HG02678 (cell line): ENCODE measurements at regions not wholly inside any gene's neighbourhood (a gene's known extent, or its start where the extent isn't known, plus 50 kb on each side); places are given as distances from the start of the nearest gene placed in this dataset.
"Not testable (repeated sequence)": the region's sequence is repeated elsewhere in the genome, so short reads cannot be mapped to it uniquely, and the experiment has no call there.

ENCODE experiments used
- ATAC-seq: cut with Tn5 transposase; IDR thresholded peaks from one replicate; pipeline ENCODE4 v1.9.1; 2021; ENCODE audit warnings: mild to moderate bottlenecking, moderate library complexity; ENCODE audit not compliant: unreplicated experiment

DNA sequence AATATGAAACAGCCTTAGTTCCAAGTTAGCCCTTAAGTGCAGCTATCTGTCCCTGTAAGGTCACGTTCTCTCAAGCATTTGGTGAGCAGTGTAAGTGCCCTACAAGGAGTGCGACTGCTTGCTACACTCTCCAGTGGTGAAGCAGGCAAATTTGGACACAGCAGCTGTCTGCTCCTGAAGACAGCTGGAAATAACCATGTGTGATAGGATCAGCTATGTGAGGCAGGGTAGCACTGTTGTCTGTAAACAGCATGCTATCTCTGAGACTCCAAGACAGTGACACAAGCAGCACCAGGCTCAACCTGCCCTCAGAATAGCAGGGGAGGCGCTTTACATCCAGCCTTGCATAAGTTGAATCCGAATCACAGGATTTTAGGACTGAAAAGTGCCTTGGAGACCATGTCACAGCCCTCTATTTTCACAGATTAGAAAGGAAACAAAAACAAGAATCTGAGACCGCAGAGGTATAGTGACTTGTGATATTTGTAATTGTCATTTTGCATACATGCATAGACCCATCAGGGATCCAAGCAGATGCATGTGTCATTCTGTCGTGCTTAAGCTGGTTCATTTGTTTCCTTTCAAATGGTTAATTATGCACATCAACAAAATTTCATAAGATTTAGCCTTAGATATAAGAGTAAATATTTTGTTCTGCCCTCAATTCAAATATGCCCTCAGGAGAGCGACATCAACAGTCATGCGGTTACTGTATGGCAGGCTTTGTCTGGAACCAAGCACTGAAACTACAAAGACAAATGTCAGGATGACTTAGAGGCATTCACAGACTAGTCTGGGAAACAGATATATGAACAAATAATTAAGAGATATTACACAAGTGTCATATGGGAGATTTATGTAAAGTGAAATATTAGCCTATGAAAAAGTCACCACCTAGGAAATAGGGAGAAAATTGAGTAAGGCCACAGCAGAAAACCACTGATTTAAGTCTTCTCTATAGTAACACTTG is 134.9 kb upstream of the NRIP1 start:
- no peak for ATAC-seq

DNA sequence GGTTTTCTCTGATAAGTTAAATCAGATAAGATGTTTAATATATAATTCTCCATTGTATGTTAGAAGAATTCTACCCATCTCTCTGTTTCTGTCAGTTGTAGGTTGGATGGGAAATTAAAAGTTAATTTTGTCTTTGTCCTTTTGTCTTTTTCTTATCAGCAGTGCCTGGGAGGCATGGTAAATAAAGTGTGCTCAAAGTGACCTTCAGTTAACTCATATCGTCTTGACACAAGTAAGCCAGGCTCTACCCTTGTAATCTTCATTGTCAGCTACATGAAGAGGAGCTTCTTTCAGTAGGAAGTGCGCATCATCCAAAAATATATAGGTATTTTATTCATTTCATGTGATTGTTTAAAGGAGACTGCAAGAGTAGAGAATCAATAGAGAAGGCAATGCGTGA is 138.9 kb upstream of the NRIP1 start:
- no peak for ATAC-seq

DNA sequence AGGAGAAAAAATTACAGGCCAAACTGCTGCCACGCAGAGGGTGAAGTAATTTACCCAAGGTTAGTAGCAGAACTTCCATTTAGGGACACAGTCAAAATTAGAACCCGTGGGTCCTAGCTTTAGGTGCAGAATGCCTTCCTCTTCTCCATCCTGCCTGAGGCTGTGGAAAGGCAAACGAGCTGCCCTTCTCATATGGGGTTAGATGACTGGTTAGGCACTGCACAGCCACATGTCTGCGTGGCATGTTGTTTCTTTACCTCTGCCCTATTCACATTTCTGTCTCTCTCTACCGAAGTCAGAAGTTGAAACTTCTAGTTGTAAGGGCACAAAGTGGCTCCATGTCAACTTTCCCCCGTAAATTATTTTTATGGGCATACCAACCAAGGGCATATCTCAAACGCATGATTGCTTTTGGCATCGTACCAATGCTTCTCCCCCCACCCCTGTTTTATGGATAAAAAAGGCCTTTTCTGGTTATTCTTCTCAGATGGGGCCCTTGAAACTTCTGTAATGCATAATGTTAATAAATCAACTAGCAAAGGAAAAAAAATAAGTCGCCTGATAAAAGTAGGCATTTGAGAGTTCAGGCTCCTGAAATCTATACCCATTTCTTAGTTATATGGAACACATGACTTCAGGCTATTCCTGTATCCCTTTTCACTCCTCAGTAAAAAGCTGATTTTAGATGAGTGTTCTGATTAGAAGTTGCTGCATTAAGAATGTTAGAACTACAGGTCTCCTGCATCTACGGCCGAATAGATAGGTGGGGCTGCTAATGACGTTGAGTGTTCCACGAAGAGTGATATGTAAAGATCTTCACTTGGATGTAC is 139.6 kb upstream of the NRIP1 start:
- no peak for ATAC-seq

DNA sequence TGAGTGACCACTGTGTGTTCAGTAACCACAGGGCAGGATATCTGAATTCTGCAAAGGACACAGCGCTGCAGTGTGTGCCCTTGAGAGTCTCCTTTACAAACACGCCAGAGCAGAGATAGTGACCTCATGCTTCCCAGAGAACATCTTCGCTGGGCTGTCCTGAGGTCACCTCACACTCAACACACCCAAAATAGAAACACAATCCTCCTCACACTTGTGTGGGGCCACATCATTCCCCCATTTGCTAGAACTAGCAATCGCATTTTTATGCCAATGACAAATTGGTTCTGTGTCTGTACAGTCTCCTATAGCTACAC is 140.1 kb upstream of the NRIP1 start:
- ATAC-seq, result no peak

DNA sequence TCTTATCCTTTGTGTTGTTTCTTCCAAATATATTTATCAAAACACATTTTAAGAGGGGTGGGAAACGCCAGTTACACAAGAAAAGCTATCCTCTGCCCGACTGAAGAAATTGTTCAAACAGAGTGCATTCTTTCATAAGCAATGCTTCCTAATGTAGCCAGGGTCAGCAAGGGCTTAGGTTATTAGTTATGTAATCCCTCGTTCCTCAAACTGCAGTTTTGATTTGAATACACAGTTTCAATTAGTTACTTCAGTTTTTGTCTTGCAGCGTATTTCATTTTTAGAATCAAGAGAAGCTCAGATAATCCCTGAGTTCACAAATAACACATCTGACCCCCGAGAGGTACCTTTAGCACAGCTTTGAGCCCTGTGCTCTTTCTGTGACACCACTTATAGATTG is 141.7 kb upstream of the NRIP1 start:
- ATAC-seq, result peak; percentile 79

DNA sequence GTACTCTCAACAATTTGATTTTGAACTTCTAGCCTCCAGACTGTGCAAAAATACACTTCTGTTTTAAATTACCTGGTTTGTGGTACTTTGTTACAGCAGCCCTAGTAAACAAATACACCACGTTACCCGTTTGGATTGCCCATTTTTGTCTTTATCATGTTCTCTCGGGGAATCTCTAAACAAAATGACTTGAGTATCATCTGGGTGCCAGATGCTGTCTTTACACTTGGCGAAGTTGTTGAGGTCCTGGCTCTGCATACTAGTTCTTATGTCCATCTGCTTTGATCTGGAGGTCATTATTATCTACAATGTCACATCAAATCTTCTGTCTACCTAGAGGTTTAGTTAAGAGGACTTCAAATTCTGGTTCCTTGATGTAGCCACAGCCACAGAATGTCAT is 142.4 kb upstream of the NRIP1 start:
- no peak for ATAC-seq

DNA sequence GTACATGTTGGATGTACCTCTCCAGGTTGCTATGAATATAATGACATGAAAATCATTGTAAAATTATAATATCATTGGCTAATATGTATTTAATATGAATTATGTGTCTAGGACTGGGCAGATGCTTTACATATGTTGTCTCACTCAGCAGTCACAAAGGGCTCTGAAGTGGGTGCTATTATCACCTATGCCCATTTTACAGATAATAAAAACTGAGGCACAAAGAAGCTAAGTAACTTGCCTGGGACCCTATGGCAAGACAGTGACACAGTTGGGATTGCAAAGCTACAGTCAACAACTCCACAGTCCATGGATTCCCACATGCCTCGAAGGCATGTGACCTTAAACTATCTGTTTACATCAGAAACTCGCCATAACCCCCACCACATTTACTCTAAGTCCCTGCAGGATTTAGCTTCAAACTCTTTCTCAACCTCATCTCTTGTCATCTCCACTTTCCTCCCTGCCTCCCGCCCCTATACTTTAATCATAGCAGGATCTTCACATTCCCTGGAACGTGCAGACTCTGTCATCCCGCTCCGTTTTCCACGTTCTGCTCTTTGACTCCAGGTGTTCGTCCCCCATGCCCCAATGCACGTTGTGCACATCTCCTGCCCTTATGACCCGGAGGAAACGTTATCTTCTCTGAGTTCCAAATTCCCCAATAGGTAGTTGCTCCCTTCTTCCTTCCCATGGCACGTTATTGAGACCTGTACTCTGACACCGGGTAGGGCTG is 143.0 kb upstream of the NRIP1 start:
- ATAC-seq, result no peak

DNA sequence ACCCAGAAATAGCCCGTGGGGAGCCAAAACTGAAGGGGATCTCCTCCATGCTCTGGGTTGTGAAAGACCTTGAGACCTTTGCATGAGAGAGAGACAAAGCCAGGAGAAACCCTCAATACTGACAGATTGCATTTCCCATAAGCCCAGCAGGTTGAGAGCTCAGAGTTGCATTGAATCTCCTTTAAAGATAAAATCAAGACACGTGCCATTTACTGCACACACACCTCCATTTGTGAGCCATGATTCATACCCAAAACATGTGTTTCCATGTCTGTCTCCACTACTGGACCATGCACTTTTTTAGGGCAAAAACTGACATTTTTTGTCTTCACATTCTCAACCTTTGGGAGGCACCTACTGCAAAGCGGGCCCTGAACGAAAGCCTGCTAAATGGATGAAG is 144.0 kb upstream of the NRIP1 start:
- no peak for ATAC-seq

DNA sequence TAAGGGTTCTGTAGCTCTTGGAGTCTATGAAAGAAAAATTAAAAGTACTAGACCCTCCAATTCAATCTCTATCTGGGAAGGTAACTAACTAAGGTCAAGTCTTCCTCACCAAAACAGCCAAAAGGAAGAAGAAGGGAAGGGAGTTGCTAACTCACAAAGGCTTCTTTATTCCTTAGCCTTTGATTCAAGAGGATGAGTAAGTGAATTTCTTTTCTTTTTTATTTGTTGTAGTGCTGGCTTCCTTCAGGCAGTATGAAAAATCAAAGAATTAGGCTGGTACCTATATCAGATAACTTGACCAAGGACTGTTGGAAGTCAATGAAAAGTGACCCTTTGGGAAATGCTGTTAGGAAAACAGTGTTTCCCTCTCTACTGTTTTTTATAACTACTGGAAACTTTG is 144.4 kb upstream of the NRIP1 start:
- ATAC-seq, result no peak

DNA sequence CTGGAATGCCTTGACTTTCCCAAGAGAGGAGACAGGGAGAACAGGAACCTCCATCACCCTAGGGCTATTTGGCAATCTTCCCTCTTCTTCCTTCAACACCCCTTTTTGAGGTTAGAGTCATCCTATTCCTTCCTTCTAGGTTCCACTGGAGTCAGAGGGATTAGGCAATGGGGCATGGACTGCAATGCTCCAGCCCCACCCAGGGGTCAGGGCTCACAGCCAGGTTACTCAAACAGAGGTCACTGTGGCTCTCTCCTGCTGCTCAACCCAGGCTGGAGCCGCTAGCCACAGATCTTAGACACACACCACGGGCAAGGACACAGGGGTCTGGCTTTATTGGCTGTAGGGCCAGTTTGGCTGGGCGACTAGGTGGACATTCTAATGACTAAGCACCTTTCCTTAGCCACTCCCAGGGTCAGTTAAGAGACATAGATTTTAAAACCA is 145.5 kb upstream of the NRIP1 start:
- no peak for ATAC-seq

DNA sequence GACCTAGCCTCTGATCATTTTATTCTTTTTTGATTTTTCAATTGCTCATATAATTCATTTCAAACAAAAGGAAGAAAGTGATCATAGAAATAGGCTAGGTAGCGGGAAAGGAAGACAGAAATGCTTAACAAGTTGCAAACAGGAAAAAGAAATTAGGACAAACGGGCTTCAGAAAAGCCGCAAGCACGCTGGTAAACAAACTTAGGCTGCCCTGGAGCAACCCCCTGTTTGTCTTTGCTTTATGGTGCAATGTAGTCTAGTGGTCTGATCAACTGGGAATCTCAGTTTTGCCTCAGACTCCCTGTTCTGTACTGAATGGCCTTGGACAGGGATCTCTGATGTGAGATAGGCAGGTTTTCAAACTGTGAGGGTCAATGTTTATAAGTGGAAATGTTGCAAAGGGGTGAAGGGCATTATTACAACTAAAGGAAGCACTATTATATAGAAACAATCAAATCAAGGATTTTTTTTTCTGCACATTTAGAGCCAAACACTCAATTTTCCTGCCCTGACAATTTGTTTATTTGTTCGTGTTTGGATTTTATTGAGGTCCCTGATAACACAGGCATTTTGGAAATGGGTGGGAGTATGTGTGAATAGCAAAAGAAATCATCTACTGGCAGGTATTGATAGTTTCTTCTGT is 146.8 kb upstream of the NRIP1 start:
- ATAC-seq, result no peak

DNA sequence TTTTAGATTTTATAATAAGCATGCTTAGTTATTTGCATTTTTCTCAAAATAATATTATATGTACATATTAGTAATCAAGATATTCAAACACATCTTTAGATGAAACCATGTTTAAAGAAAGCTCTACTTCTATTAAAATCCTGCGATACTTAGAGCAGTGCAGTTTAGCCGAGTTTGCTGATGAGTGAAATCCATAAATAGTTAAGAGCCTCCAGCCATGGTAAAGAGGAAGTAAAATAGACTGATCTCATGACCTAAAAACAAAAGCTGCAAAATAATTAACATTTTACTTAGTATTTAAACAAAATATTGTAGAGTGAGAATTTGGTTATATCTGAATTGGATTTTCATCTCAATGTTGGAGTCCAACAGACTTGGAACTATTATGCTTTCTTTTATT is 147.4 kb upstream of the NRIP1 start:
- no peak for ATAC-seq

DNA sequence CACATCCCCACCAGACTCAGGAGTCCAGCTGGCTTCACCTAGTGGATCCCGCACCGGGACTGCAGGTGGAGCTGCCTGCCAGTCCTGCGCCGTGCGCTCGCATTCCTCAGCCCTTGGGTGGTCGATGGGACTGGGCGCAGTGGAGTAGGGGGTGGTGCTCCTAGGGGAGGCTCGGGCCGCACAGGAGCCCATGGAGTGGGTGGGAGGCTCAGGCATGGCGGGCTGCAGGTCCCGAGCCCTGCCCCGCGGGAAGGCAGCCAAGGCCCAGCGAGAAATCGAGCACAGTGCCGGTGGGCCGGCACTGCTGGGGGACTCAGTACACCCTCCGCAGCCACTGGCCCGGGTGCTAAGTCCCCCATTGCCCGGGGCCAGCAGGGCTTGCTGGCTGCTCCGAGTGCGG is 153.7 kb upstream of the NRIP1 start:
- not testable (repeated sequence) for ATAC-seq

DNA sequence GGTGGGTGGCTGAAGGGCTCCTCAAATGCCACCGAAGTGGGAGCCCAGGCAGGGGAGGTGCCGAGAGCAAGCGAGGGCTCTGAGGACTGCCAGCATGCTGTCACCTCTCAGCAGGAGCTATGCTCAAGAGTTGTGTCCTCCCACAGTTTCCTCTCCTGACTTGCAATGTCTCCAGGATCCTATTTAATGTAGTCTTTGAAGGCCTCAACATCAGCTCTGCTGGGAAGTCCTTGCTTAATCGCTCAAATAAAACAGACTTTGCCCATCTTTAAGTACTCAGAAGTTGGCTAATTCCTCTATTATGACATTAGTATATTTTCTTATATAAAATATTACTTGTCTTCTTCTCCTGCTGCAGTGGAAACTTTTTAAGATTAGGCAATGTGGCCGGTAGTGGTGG is 154.2 kb upstream of the NRIP1 start:
- no peak for ATAC-seq

DNA sequence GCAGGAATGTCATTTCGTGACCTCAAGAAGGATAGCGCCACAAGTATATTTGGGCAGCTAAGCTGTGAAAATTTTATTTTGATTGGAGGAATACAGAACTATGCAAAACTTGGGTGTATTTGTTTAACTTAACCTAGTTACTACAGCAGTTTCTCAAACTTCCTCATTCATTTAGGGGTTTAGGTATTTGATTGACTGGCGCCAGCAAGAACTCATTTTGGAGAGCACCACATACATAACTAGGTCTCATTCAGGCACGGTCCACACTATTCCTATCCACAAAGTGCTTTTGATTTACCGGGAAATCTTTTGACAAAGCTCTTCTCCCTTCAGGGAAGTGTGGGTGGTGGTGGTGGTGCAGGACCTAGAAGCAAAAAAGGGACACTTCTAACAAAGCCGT is 155.1 kb upstream of the NRIP1 start:
- ATAC-seq, result no peak

DNA sequence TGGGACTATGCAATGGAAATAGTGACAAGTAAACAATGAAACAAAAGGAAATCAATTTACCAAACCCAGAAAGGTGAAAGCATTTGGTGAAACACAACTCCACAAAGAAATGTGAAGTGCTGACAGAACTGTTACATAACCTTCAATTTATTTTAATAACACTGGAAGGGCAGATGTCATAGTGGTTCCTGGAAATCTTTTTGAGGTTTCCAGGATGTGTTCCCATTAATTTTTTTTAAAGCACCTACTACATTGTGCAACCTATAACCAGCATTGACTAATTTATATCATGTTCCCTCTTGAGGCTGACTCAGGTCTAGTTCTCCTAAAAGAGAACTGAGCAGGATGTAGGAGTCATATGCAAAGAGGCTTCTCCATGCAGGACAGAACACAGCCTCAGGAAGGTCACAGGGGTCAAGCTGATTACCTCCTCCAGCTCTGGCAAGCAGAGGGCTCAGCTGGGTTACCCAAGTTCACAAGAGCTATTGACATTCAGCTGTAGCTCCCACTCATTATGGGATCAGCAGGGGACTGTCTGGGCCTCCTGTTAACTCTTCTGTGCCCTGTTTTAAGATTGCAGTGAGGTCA is 157.1 kb upstream of the NRIP1 start:
- ATAC-seq, result no peak

DNA sequence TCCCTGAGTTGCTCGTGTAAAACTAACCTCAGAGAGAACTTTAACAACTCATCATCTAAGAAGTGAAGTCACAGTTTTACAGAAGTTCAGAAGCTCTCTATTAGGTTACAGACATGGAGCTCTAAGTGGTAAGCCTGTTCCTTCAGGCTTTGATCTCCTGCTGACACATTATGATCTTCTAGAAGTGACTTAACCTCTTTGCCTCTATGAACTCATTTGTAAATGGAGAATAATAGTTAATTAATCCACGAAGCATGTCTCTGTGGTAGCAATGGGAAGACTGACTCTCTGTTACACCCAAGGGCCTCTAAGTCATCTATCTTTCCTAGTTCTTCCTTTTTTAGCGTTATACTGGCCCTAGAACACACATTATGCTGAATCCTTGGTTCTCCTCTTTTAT is 157.9 kb upstream of the NRIP1 start:
- no peak for ATAC-seq

DNA sequence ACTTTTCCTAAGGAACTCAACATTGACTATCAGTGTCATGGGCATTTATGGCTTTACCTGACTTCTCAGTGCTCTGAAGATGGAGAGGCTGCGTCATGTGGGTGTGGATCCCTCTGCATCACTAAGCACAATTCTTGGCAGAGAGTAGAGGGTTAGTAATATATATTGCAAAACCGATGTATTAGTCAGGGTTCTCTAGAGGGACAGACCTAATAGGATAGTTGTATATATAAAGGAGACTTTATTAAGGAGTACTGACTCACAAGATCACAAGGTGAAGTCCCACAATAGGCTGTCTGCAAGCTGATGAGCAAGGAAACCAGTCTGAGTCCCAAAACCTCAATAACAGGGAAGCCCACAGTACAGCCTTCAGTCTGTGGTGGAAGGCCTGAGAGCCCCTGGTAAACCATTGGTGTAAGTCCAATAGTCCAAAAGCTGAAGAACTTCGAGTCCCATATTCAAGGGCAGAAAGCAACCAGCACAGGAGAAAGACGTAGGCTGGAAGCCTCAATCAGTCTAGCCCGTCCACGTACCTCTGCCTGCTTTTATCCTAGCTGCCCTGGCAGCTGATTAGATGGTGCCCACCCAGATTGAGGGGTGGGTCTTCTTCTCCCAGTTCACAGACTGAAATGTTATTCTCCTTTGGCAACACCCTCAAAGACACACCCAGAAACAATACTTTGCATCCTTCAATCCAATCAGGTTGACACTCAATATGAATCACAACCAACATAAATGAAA is 159.7 kb upstream of the NRIP1 start:
- no peak for ATAC-seq

DNA sequence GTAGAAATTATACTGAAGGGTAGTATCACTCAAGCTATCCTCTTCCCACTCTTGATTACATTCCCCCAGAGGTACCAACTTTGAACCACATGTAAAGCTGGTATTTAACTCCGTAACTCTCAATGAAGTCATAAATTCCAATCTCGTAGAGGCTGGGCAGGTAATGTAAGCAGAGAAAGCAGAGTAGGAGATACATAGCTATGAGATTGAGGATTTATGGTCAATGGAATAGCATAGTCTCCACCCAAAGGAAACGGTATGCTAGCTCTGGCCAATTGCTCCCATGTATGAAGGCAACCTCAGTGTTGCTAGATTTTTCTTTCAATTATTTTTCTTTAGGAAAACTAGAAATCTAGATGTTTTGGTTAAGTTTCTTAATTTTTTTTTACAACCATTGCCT is 163.1 kb upstream of the NRIP1 start:
- no peak for ATAC-seq

DNA sequence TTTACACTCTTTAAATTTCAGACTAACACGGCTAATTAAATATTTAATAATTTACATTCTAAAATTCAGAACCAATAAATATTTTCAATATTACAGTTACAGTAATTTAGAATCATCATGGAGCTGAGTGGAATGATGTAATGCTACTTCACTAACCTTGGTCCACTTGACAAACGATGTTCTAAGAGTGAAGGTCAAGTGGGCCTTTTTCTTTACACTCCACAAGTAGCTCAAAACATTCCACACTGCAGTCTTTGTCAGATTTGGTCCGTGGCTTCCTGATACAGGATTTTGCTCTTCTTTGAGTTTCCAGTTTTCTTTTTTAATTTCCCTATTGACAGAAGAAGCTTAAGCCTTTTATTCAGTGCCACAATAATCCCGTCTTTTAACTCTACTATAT is 164.6 kb upstream of the NRIP1 start:
- ATAC-seq, result no peak
